ENCODE measurements at regions not wholly inside any gene's neighbourhood (a gene's known extent, or its start where the extent isn't known, plus 50 kb on each side); places are given as distances from the start of the nearest gene placed in this dataset.

GRCh38 chr5:114935490-114935889 is 234.2 kb downstream of the TRIM36 start:
- Mint-ChIP-seq H3K27me3 (ENCODE audit: insufficient read depth, unreplicated experiment) (no peaks in the 10 kb centered on the region), H3K9me3 (ENCODE audit: unreplicated experiment) (peaks cover 42% of the 10 kb centered on the region), H3K4me1 (ENCODE audit: low read depth, unreplicated experiment) (no peaks in the 10 kb centered on the region), H3K36me3 (ENCODE audit: insufficient read depth, unreplicated experiment) (no peaks in the 10 kb centered on the region), H3K4me3 (ENCODE audit: unreplicated experiment) (no peak overlapping the region), H3K27ac (ENCODE audit: unreplicated experiment) (no peak overlapping the region)
- TF ChIP-seq CTCF (IDR thresholded peaks at IDR 0.05; ENCODE audit: insufficient read depth in 1 of 2, low read depth in 1 of 2, low read length in 1 of 2, severe bottlenecking in 1 of 2, unreplicated experiment in 1 of 2), result no peak
- H3K4me1 ChIP-seq, result no peaks in the 10 kb centered on the region
- intact Hi-C loops (cut with micrococcal nuclease; ENCODE audit: unreplicated experiment), result no loop called here
- H3K9me3 ChIP-seq, result peaks cover 10% of the 10 kb centered on the region; the same call in 1 of the 2 replicates
- H3K27me3 ChIP-seq (replicated peaks; ENCODE audit: control insufficient read depth, insufficient read depth, low read length), result no peaks in the 10 kb centered on the region
- no TSS peak for BruUV-seq (replicated peaks)
- no peak overlapping the region for H3K4me3 ChIP-seq (ENCODE audit: low read depth, low read length)
- ChIA-PET POLR2A (no interaction called here), CTCF (no interaction called here)
- no peaks in the 10 kb centered on the region for H3K36me3 ChIP-seq (ENCODE audit: control insufficient read depth, insufficient read depth, low read length)
- DNase-seq, result no peak

GRCh38 chr5:114928644-114929462 is 240.9 kb downstream of the TRIM36 start:
- Histone ChIP-seq H3K27me3 (replicated peaks; ENCODE audit: control insufficient read depth, insufficient read depth, low read length) (no peaks in the 10 kb centered on the region), H3K4me3 (ENCODE audit: low read depth, low read length) (no peak overlapping the region), H3K9me3 (no peaks in the 10 kb centered on the region; the same call in 1 of the 2 replicates), H3K36me3 (ENCODE audit: control insufficient read depth, insufficient read depth, low read length) (no peaks in the 10 kb centered on the region), H3K4me1 (no peaks in the 10 kb centered on the region)
- H3K36me3 Mint-ChIP-seq (ENCODE audit: insufficient read depth, unreplicated experiment), result no peaks in the 10 kb centered on the region
- no peaks in the 10 kb centered on the region for H3K4me1 Mint-ChIP-seq (ENCODE audit: low read depth, unreplicated experiment)
- intact Hi-C loops (cut with micrococcal nuclease; ENCODE audit: unreplicated experiment), result no loop called here
- TF ChIP-seq CTCF (IDR thresholded peaks at IDR 0.05; ENCODE audit: insufficient read depth in 1 of 2, low read depth in 1 of 2, low read length in 1 of 2, severe bottlenecking in 1 of 2, unreplicated experiment in 1 of 2), result no peak
- BruUV-seq (replicated peaks), result no TSS peak
- no peak overlapping the region for H3K4me3 Mint-ChIP-seq (ENCODE audit: unreplicated experiment)
- ChIA-PET POLR2A (no interaction called here), CTCF (no interaction called here)
- H3K9me3 Mint-ChIP-seq (ENCODE audit: unreplicated experiment), result no peaks in the 10 kb centered on the region
- H3K27ac Mint-ChIP-seq (ENCODE audit: unreplicated experiment), result no peak overlapping the region
- H3K27me3 Mint-ChIP-seq (ENCODE audit: insufficient read depth, unreplicated experiment), result no peaks in the 10 kb centered on the region
- no peak for DNase-seq

- Histone ChIP-seq H3K27me3 (replicated peaks; ENCODE audit: control insufficient read depth, insufficient read depth, low read length) (no peaks in the 10 kb centered on the region), H3K36me3 (ENCODE audit: control insufficient read depth, insufficient read depth, low read length) (no peaks in the 10 kb centered on the region), H3K4me3 (ENCODE audit: low read depth, low read length) (no peak overlapping the region), H3K4me1 (no peaks in the 10 kb centered on the region), H3K9me3 (no peaks in the 10 kb centered on the region; the same call in 1 of the 2 replicates)
- intact Hi-C loops (cut with micrococcal nuclease; ENCODE audit: unreplicated experiment), result no loop called here
- Mint-ChIP-seq H3K4me3 (ENCODE audit: unreplicated experiment) (no peak overlapping the region), H3K27ac (ENCODE audit: unreplicated experiment) (no peak overlapping the region), H3K4me1 (ENCODE audit: low read depth, unreplicated experiment) (no peaks in the 10 kb centered on the region), H3K27me3 (ENCODE audit: insufficient read depth, unreplicated experiment) (no peaks in the 10 kb centered on the region), H3K36me3 (ENCODE audit: insufficient read depth, unreplicated experiment) (no peaks in the 10 kb centered on the region), H3K9me3 (ENCODE audit: unreplicated experiment) (no peaks in the 10 kb centered on the region)
- POLR2A ChIA-PET, result no interaction called here
- BruUV-seq (replicated peaks), result no TSS peak
- CTCF ChIA-PET, result no interaction called here
- TF ChIP-seq CTCF (IDR thresholded peaks at IDR 0.05; ENCODE audit: insufficient read depth in 1 of 2, low read depth in 1 of 2, low read length in 1 of 2, severe bottlenecking in 1 of 2, unreplicated experiment in 1 of 2), result no peak
- no peak for DNase-seq
These were observed 244.9 kb downstream of the TRIM36 start for GRCh38 chr5:114924769-114925168.
